Stimulated activated CD8-positive, alpha-beta memory T cell treated with anti-CD3 and anti-CD28 coated beads, Interleukin-7, amount 100 ng/mL, for 4 hours (primary cell): ENCODE measurements at regions not wholly inside any gene's neighbourhood (a gene's known extent, or its start where the extent isn't known, plus 50 kb on each side); places are given as distances from the start of the nearest gene placed in this dataset.
"Not testable (repeated sequence)": the region's sequence is repeated elsewhere in the genome, so short reads cannot be mapped to it uniquely, and the experiment has no call there.

ENCODE experiments used
- DNase-seq, 2 donors: peaks; one replicate each; pipeline ENCODE4 v3.0.0-alpha.2; 2020; ENCODE audit warnings: low read depth in 2 of 2

DNA sequence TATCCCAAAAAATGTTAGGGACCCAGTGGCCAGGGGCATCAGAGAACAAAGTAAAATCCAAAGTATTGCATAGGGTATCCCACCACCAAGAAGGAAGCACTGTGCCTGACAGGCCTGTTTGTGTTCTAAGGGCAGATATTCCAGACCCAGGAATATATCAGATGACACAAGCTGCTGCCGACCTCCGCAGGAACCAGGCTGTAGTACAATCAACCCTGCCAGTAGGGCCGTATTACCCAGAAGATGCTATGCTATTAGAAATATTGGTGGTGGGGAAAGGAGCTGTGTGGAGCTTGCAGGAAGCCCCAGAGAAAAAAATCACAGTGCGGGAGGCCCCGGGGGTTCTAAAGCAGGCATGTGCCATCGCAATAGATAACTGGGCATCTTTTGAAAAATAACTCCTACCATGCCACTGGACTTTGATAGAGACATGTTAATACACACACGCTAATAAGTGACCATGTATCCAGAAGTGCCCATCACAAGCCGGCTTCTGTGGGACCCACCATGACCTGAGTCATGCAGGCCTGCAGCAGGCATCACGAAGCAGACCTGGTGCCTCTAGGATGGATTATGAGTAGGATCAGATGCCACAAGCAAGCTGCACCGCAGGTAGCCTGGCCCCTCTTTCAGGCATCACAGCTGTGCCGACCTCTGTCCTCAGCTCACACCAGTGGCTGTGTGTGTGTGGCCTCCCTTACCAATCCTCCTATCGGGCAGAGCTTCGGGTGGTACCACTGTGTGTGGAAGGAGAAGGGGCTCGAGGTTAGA lies 242.7 kb downstream of the BCL11B start:
- DNase-seq = no peak

DNA sequence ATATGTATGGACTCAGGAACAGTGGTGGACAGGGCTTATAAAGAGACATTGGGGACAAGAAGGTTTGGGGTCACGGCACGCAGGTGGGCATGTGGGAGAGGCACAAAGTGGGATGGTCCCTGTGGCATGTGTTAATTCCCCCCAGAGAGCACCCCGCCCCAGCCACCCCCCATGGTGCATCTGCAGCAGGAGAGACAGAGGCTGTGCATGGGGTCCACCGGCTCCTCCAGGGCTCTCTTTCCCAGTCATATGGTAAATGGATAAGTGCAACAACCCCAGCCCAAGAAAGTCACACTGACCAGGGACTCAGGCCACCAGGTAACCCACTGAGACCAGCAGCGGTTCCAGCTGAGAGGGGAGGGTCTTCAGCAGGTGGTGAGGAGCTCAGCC lies 242.1 kb downstream of the BCL11B start:
- no peak for DNase-seq

DNA sequence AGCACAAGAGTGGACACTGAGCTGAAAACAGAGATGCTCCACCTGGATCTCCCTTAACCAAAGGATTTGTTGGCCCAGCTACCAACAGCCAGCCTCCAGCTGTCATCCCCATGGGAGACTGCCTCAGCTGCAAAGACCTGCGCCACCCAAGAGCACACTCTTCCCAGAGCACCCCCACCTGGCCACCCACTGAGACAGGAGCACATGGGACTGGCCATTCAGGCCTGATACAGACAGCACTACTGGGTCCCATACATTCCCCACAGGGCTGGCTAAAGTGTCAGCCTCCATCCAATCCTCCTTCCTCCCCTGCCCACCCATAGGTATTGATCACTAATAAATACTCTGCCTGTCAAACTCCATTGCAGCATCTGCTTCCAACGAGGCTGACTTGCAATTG lies 241.5 kb downstream of the BCL11B start:
- no peak for DNase-seq

DNA sequence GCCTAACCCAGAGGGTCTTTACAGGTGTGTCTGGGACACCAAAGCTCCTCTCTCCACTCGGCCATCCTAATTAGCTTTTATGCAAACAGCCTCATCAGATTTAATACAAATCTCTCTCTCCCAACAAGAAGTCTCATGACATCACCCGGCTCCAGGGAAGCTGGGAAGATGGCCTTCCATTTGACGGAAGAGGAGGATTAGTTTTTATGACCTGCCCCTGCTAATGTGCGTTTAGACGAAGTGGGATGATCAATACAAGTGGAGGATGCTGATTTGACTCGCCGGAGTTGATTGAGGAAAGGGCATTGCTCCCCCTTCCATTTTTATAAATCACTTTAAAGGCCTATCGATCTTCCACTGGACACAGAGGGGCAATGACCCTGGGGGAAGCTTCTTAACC lies 239.2 kb downstream of the BCL11B start:
- no peak for DNase-seq

DNA sequence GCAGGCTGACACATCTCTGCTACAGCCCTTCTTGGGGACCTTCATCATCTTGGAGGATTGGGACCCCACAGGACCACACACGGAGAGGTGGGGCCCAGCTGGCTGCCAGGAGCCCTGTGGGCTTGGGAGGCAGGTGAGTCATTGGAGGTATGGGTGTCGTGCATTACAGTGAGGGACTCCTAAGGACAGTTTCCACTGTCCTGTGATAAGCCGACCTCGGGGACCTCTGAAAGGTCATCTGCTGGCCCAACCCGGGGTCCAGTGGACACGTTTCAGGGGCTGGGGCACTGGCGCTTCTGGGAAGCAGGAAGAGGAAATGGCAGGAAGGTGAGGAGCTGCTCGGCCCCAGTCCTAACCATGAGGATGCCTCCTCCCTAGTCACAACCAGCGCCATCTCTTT lies 238.0 kb downstream of the BCL11B start:
- DNase-seq = no peak

DNA sequence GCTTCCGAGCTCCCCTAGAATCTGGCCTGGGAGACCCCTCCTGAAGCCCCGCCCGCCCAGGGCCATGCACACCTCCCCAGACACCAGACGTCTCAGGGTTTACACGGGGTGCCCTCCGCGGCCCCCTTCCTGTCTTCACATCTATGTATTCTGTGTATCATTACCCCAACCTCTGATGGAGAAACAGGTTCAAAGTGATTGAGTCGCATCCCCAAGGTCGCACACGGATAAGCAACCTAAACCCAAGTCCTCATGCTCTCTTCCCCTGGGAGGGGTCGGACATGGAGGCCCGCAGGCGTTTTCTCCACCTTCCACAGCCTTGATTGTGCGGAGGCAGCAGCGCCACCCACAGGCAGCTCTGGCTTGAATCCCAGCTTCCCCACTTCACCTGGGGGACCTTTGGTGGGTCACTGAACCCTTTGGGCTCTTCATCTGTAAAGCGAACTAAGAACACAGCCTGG lies 237.3 kb downstream of the BCL11B start:
- DNase-seq = no peak

DNA sequence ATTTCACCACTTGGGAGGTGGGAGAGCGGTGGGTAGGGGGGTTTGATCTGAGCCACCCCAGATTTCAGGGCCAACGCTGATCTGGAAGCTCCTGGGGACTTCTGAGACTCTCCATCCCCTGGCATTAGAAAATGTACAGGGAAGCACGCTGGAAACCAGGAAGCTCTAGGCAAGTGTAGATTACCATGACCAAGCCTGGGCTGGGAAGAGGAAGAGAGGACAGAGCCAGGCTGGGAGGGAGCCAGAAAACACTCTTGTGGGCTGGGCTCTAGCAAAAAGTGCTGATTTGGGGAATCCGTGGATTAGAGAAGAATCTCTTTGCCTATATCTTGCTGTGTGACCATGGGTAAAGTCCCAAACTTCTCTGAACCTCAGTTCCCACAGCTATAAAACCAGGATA lies 236.7 kb downstream of the BCL11B start:
- no peak for DNase-seq

DNA sequence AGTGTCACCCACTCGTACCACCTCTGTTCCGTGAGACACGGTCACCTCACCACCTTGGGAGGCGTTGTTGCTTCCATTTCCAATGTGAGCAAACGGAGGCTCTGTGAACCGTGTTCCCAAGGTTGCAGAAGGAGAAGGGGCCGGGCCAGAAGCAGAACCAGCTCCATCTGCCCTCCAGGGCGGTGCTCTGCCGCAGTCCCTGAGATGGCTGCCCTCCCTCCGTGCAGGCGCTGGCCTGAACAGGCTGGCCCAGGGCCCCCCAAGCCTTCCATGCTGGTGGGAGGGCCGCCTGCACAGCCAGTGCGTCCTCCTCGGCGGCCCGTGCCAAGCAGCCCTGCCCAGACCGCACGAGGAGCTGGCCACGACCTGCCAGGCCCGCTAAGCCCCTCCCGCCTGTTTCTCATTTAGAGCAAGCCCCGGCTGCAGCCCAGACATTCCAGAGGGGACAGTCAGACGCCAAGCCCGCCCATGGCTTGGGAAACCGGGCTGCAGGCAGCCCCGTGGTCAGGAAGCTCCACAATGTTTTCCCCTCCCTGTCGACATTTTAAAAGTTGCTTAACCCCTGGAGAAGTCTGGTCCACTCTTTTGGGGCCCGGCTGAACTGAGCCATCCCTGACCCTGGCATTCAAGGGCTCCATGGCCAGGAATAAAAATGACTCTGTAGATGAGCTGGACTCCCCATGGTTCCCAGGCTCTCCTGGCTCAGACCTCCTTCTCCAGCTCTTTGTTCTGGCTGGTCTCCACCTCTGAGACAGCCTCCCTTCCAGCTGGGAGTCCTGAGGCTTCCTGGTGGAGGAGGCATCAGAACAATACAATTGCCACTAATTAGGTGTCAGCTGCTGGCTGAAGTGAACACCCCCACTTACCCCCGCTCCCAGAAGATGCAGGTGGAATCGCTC lies 236.0 kb downstream of the BCL11B start:
- DNase-seq = no peak

DNA sequence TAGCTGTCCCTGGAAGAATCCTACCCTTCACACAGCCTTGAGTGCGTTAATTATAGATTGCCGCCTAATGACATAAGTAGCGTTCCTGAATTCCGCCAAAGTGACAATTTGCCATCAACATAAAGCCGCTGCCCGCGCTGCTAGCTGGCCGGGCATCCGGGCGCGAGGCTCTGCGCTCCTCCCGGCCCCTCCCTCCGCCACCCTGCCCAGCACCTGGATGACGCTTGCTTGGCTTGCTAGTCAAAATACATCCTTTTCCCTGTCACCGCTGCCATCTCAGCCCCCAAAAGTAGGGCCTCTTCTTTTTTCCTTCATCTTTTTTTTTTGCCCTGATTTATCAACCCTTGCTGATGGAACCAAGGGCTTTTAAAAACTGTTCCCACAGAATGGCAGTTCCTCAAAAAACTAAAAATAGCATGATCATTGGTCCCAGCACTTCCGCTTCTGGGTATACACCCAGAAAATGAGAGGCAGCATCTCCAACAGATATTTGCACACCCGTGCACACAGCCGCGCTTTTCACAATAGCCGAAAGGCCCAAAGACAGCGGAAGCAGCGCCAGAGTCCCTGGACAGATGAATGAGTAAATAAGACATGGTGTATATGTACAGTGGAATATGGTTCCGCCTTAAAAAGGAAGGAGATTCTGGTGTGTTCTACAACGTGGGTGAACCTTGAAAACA lies 235.2 kb downstream of the BCL11B start:
- no peak for DNase-seq

DNA sequence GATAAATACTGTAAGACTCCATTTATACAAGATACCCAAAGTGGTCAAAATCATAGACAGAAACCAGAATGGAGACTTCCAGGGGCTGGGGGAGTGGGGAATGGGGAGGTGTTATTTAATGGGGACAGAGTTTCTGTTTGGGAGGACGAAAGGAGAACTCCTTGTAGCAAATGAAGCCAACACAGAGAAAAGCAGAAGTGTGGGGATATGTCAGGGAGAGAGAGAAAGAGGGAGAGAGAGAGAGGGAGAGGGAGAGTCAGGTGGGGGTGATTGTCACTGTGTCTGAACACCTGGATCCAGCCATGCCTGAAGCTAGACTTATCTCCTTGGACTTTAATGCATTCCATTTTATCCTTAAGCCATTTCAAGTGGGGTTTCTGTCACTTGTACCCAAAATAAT lies 234.7 kb downstream of the BCL11B start:
- not testable (repeated sequence) for DNase-seq

DNA sequence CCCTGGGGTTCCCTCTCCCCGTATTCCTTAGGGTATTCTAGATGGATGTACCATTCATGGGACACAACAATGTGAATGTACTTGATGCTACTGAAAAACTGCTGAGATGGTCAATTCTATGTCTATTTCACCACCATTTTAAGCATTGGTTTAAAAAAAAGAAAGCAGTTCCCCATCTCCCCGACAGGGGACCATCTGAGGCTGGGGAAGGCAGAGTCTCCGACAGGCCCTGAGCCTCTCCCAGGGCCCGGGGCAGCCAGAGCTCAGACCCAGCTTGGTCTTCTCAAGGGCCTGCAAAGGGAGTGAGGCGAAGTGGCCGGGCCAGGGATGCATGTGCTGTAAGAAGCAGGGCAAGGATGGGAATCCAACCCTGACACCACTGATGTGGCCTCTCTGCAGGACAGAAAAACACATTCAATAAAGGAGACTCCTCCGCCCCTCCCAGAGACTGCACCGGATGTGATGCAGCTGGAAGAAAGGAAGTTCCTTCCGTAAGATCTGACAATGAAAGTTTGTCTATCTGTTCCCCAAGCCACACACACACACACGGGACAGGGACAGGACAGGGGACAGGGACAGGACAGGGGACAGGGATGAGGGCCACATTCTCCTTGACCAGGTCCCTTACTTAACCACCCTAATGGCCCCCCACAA lies 234.1 kb downstream of the BCL11B start:
- no peak for DNase-seq

DNA sequence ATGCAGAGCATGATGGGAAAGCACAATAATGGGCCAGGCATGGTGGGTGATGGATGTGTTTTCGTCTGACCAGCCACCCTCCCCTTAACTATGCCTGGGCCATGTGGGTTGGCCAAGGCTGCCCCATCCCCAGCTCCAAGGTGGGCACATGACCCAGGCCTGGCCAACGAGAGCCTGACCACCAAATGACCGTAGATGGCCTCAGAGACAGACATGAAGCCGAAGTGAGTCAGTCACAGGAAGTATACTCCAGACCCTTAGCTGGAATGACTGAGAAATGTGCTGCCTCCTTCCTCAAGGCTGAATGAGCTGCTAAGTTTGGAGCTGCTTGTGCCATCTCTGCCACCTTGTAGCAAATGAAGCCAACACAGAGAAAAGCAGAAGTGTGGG lies 233.6 kb downstream of the BCL11B start:
- DNase-seq = no peak

DNA sequence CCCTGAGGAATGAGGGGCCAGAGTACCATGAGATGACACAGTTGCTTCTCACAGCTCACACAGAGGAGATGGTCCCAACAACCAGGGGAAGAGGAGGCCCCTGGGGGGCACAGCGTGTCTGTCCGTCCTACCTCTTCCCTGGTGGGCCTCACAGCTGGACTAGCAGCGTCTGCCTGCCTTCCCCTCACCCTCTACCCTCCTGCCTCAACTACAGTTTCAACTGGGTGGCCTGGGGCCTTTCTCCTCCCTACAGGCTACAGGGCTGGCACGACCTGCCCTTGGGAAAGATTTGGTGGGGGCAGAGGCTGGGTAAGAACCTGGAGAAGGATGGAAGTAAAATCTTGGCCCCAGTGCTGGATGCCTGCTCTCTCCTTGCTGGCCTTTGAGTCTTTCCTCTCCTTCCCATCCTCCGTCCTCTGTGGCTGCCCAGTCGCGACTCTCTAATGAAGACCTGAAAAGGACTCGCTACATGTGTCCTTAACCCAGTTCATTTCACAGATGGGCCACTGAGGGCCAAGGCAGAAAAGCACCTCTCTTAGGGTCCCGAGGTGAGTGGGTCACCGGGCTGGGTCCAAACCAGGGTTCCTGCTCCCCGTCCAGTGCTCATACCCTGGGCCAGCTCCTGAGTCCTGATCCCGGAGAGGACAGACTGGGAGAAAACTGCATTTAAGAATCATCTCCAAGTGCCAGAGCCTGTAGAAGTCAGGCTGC lies 232.5 kb downstream of the BCL11B start:
- DNase-seq = no peak

DNA sequence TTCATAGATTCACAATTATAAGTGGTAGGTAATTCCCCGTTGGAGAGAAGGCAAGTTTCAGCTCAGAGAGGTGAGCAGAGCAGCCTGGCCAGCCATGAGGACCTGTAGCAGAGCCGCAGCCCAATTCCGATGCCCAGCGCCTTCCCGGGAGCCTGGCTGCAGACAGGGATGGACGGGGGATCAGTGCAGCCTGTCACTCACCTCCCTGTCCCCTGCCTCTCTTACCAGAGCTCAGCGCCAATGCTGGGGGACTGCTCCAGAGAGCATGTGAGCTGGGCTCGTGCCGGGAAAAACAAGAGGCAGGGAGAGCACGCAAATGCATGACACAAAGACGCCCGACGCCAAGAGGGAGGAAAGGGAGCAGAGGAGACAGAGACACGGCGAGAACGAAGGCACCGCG lies 231.9 kb downstream of the BCL11B start:
- DNase-seq = no peak

DNA sequence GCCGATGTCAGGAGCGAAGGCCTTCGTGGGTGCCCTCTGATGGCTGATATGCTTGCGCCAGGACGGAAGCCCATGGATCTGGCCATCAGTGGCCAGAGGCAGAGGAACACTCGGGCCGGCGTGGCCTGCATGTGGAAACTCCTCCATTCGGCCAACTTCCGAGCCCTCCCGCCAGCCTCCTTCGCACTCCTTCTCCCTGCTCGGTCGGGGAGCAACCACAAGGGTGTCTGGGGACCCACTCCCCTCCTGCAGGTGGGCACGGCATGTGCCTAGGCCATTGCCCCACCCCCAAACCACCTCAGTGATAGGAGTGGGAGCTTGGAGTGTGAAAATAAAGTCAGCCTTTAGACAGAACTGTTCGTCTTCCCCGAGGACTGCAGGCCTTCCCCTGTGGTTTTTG lies 231.3 kb downstream of the BCL11B start:
- DNase-seq = no peak

DNA sequence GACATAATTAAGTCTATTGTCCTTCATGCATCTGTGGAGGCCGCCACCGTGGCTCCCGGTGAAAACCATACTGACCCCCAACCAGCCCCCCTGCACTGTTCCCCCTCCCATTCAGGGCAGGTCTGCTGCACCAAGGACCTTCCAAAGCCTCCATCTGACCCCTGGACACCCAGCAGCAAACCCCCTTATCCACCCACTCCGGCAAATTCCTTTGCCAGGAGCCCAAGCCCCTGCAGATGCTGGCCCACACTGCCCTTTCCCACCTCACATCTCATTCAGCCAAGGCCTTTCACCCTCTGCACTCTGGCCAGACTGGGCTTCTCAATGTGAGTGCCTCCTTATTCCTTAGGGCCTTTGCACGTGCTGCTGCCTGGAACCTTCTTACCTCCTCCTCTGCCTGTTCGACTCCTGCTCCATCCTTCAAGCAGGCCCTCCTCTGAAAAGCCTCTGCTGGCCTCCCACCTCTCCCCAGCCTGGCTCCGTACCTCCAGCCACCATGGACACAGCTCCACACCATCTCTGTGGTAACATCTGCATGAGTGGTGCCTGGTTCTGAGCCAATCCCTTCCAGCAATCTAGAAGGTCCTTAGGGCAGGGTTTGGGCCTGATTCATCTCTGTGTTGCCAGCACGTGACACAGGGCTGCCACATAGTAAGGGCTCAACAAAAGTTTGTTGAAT lies 230.7 kb downstream of the BCL11B start:
- DNase-seq = no peak

DNA sequence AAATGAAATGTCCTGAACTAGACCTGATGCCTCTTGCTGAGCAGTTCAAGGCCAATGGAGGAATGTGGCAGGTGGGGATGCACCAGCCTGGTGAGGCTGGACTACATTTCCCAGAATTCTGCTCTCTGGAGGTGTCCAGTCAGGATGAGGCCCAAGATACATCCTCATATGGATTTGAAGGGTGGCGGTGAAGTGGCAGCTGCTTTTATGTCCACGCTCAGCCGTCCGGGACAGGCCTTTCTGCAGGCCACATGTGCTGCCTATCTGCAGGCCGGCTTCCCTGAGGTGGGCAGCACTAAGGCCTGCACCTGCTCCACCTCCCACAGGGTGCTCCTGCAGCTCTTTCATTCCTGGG lies 230.2 kb downstream of the BCL11B start:
- DNase-seq = no peak

DNA sequence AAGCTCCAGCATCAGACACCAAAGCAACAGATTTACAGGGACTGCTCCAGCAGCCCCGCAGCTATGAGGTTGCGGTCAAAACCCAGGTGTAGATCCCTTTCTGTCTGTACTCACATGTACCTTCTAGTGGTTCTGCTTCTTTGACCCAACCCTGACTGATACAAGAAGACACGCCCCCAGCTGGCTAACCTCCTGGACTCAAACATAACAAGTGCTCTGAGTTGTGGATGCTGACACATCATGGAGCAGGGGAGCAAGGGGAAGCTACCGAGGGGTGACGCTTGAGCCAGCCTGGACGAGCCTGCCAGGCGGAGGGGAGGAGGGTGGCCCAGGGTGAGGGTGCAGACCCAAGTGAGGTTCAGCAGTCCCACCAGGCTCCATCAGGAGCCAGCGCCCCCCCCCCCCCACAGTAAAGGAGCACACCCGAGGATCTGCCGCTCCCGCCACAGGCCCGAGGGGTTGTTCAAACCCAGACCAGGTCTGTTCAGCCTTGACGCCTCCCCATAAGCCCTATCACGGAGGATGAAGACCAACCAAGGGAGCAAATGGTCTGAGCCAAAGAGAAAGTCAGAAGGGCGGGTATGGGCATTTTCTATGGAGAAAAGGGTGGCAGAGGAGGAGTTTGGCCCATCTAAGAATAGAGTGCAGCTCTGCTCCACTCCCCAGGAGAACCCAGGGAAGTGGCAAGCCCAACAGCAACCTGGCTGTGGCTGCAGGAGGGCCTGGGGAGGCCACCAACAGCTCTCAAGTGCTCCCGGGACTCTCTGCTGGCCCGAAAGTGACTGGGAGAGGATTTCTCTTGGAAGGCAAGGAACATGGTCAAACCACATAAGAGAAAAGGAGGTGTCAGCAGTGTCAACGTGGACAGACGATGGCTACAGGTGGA lies 229.4 kb downstream of the BCL11B start:
- no peak for DNase-seq

DNA sequence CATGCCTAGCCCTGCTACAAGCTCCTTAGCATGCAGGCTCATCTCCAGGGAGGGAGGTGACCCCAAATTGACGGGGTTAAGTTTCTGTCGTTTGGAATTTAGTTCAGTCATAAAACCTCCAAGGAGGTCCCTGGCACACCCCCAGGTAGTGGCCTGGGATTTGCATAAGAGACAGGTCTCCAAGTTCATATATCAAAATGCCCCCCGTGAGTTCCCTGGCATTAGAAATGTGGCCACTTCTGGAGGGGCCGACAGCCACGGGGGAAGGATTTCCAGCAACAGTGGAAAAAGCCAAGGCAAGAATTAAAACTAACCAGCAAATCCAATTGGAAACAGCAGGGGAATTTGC lies 228.8 kb downstream of the BCL11B start:
- DNase-seq = no peak

DNA sequence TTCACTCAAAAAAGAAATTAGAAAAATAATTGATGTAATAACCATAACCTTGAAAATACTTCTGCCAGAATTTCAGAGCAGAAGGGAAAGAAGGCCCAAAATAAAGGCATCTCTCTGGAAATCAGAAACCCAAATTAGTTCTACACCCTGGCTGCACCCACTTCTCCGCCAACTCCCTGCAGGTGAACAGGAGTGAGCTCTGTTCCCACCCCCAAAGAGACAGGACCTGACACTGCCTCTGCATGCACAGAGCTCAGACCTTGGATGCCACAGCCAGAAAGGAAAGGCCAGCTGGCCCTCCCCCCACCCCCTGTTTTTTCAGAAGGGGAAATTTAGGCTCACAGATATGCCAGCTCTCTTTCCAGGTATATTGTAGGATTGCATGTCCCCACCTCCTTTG lies 228.2 kb downstream of the BCL11B start:
- no peak for DNase-seq
